OCI-LY3 (cell line): ENCODE measurements at regions not wholly inside any gene's neighbourhood (a gene's known extent, or its start where the extent isn't known, plus 50 kb on each side); places are given as distances from the start of the nearest gene placed in this dataset.

Experiments used
- H2AFZ ChIP-seq: fragments of 200-600, 300-600 bp; shearing (Covaris generic); 2 replicates; pipeline ENCODE4 v1.6.0; 2014; ENCODE audit warnings: antibody characterized with exemption, low read depth, low read length
- H3K27ac ChIP-seq: fragments of 200-600, 300-600 bp; sonication (generic); 2 replicates; pipeline ENCODE4 v1.5.1; 2014; ENCODE audit warnings: mild to moderate bottlenecking, low read length, moderate library complexity, mixed read lengths
- H3K27me3 ChIP-seq: fragments of 200-600, 300-600 bp; sonication (generic); 2 replicates; pipeline ENCODE4 v1.6.1; 2014; ENCODE audit warnings: low read depth, low read length, mixed read lengths
- H3K36me3 ChIP-seq: fragments of 200-600, 300-600 bp; sonication (generic); replicated peaks from 2 replicates; pipeline ENCODE3; 2014; ENCODE audit warnings: low read depth, low read length, mixed read lengths
- H3K4me1 ChIP-seq: fragments of 300-600, 200-600 bp; sonication (generic); 2 replicates; pipeline ENCODE4 v1.6.1; 2014; ENCODE audit warnings: low read length, mixed read lengths
- H3K4me2 ChIP-seq: fragments of 200-600, 300-600 bp; sonication (generic); 2 replicates; pipeline ENCODE4 v1.6.1; 2014; ENCODE audit warnings: low read length, mixed read lengths
- H3K4me3 ChIP-seq: fragments of 300-600, 200-600 bp; sonication (generic); 2 replicates; pipeline ENCODE4 v1.5.1; 2014; ENCODE audit warnings: antibody characterized with exemption, mild to moderate bottlenecking, low read length, moderate library complexity
- H3K79me2 ChIP-seq: fragments of 300-600, 200-600 bp; shearing (Covaris generic); 2 replicates; pipeline ENCODE4 v1.6.1; 2014; ENCODE audit warnings: mild to moderate bottlenecking, low read length, mixed read lengths
- H3K9ac ChIP-seq: fragments of 300-600, 200-600 bp; shearing (Covaris generic); 2 replicates; pipeline ENCODE4 v1.6.0; 2014; ENCODE audit warnings: mild to moderate bottlenecking, low read length, moderate library complexity
- H3K9me3 ChIP-seq: fragments of 200-600, 300-600 bp; shearing (Covaris generic); 2 replicates; pipeline ENCODE4 v1.6.1; 2014; ENCODE audit warnings: low read length, mixed read lengths; ENCODE audit not compliant: insufficient read depth
- H4K20me1 ChIP-seq: fragments of 200-600, 300-600 bp; sonication (generic); 2 replicates; pipeline ENCODE4 v1.6.1; 2016; ENCODE audit warnings: low read length, mixed read lengths; ENCODE audit not compliant: insufficient read depth
- CTCF ChIP-seq: fragments of 200-600, 300-600 bp; sonication (generic); IDR thresholded peaks from 2 replicates; pipeline ENCODE4 v1.5.1; 2014; ENCODE audit warnings: antibody characterized with exemption, low read length, low read depth
- EZH2phosphoT487 ChIP-seq: fragments of 200-600 bp; shearing (Covaris generic); IDR thresholded peaks from 2 replicates; pipeline ENCODE4 v1.6.1; 2018; ENCODE audit warnings: antibody characterized with exemption, mixed run types, low read depth

- TF ChIP-seq CTCF (no peak), EZH2phosphoT487 (no peak)
- Histone ChIP-seq H3K27ac (no peak overlapping the region), H3K9ac (no peak overlapping the region), H4K20me1 (no peaks in the 10 kb centered on the region), H3K79me2 (no peaks in the 10 kb centered on the region), H3K36me3 (no peaks in the 10 kb centered on the region), H3K4me2 (no peak overlapping the region), H3K9me3 (no peaks in the 10 kb centered on the region), H3K27me3 (no peaks in the 10 kb centered on the region), H2AFZ (no peak overlapping the region), H3K4me3 (no peak overlapping the region), H3K4me1 (no peaks in the 10 kb centered on the region)
Measured at GRCh38 chr6:16832721-16833120, 71.5 kb upstream of the ATXN1 start.

- Histone ChIP-seq H3K27me3 (no peaks in the 10 kb centered on the region), H3K4me2 (no peak overlapping the region), H3K9me3 (no peaks in the 10 kb centered on the region), H3K36me3 (no peaks in the 10 kb centered on the region), H3K4me1 (no peaks in the 10 kb centered on the region), H2AFZ (no peak overlapping the region), H3K9ac (no peak overlapping the region), H3K4me3 (no peak overlapping the region), H4K20me1 (no peaks in the 10 kb centered on the region), H3K27ac (no peak overlapping the region), H3K79me2 (no peaks in the 10 kb centered on the region)
- no peak for TF ChIP-seq EZH2phosphoT487
- no peak for TF ChIP-seq CTCF
Measured at GRCh38 chr6:16832043-16832567, 70.8 kb upstream of the ATXN1 start.

GRCh38 chr6:16831136-16831535 is 69.9 kb upstream of the ATXN1 start:
- Histone ChIP-seq H3K4me3 (no peak overlapping the region), H3K9ac (no peak overlapping the region), H3K36me3 (no peaks in the 10 kb centered on the region), H2AFZ (no peak overlapping the region), H3K27me3 (no peaks in the 10 kb centered on the region), H3K9me3 (no peaks in the 10 kb centered on the region), H3K4me2 (no peak overlapping the region), H3K4me1 (no peaks in the 10 kb centered on the region), H3K27ac (no peak overlapping the region), H3K79me2 (no peaks in the 10 kb centered on the region), H4K20me1 (no peaks in the 10 kb centered on the region)
- TF ChIP-seq CTCF (no peak), EZH2phosphoT487 (no peak)

GRCh38 chr6:16828058-16828457 is 66.8 kb upstream of the ATXN1 start:
- no peak overlapping the region for H3K4me3 ChIP-seq
- H3K9me3 ChIP-seq, result no peaks in the 10 kb centered on the region
- no peaks in the 10 kb centered on the region for H4K20me1 ChIP-seq
- no peaks in the 10 kb centered on the region for H3K36me3 ChIP-seq
- no peak overlapping the region for H3K9ac ChIP-seq
- no peak overlapping the region for H2AFZ ChIP-seq
- no peak overlapping the region for H3K4me2 ChIP-seq
- H3K79me2 ChIP-seq, result no peaks in the 10 kb centered on the region
- no peaks in the 10 kb centered on the region for H3K27me3 ChIP-seq
- TF ChIP-seq EZH2phosphoT487 (no peak), CTCF (no peak)
- peaks cover 13% of the 10 kb centered on the region for H3K4me1 ChIP-seq
- H3K27ac ChIP-seq, result no peak overlapping the region
